Prostate gland (tissue), 2 donors: ENCODE measurements at regions not wholly inside any gene's neighbourhood (a gene's known extent, or its start where the extent isn't known, plus 50 kb on each side); places are given as distances from the start of the nearest gene placed in this dataset.

Experiments
- DNase-seq: peaks from one replicate; pipeline ENCODE4 v3.0.0-alpha.2; 2019; ENCODE audit warnings: low spot score
- H3K27ac ChIP-seq, 2 donors: fragments of 200-600 bp; sonication (generic); 2 replicates each; pipeline ENCODE4 v1.5.1; 2017 to 2019
- H3K27me3 ChIP-seq: fragments of 200-600 bp; sonication (generic); replicated peaks from 2 replicates; pipeline ENCODE4 v1.5.1; 2019; ENCODE audit not compliant: insufficient read depth
- H3K36me3 ChIP-seq, 2 donors: fragments of 200-600 bp; sonication (generic); 1 replicate in 1 of 2; 2 replicates in 1 of 2; pipeline versions ENCODE4 v1.5.1 to v1.8.1; 2017 to 2019
- H3K4me1 ChIP-seq: fragments of 200-600 bp; sonication (generic); replicated peaks from 2 replicates; pipeline ENCODE4 v1.5.1; 2019
- H3K4me3 ChIP-seq, 2 donors: fragments of 200-600 bp; sonication (generic); 2 replicates each; pipeline ENCODE4 v1.5.1; 2017 to 2019
- H3K9me3 ChIP-seq: fragments of 200-600 bp; sonication (generic); 2 replicates; pipeline ENCODE4 v1.5.1; 2017
- CTCF ChIP-seq, 4 experiments: fragments of 200-600 bp in 2 of 4; fragments of 450-650 bp in 2 of 4; sonication (generic) in 2 of 4; IDR thresholded peaks; 1 replicate in 3 of 4; 2 replicates in 1 of 4; pipeline ENCODE4 v1.5.1; 2016 to 2019; ENCODE audit warnings: antibody characterized with exemption in 4 of 4, mild to moderate bottlenecking in 2 of 4, moderate library complexity in 2 of 4
- POLR2A ChIP-seq: fragments of 450-650 bp; IDR thresholded peaks from one replicate; pipeline ENCODE4 v1.6.1; 2016; ENCODE audit warnings: antibody characterized with exemption, mild to moderate bottlenecking
- POLR2AphosphoS5 ChIP-seq: sonication (generic); formaldehyde crosslinking; IDR thresholded peaks from one replicate; pipeline ENCODE4 v1.6.1; 2017; ENCODE audit warnings: antibody characterized with exemption
- WGBS: methylation state at CpG from one replicate; pipeline ENCODE4 v1.1.5; 2018; 5-methylcytosine and 5-hydroxymethylcytosine counted together
- intact Hi-C: fragments of 100-400 bp; cut with DNase I; formaldehyde crosslinking; loops from one replicate; pipeline ENCODE4 v1.14.2; 2022

- Histone ChIP-seq H3K36me3 (no peaks in the 10 kb centered on the region), H3K27me3 (no peaks in the 10 kb centered on the region), H3K4me1 (no peaks in the 10 kb centered on the region), H3K9me3 (no peaks in the 10 kb centered on the region), H3K27ac (no peak overlapping the region), H3K4me3 (no peak overlapping the region)
- 67% methylated on average over 6 of the region's 6 CpGs for WGBS
- no peak for DNase-seq
- TF ChIP-seq CTCF (IDR thresholded peaks at IDR 0.05) (no peak), POLR2A (no peak), POLR2AphosphoS5 (no peak)
- intact Hi-C loops, result no loop called here
These were observed 89.7 kb upstream of the KCNA4 start for GRCh38 chr11:30106222-30107181.

- TF ChIP-seq CTCF (IDR thresholded peaks at IDR 0.05), result no peak
- TF ChIP-seq POLR2A, result no peak
- no peak for TF ChIP-seq POLR2AphosphoS5
- Histone ChIP-seq H3K36me3 (no peaks in the 10 kb centered on the region), H3K4me3 (no peak overlapping the region), H3K9me3 (no peaks in the 10 kb centered on the region), H3K4me1 (no peaks in the 10 kb centered on the region), H3K27me3 (no peaks in the 10 kb centered on the region), H3K27ac (no peak overlapping the region)
- 70% methylated on average over 2 of the region's 2 CpGs for WGBS
- intact Hi-C loops, result no loop called here
- no peak for DNase-seq
These were observed 91.1 kb upstream of the KCNA4 start for GRCh38 chr11:30107899-30108298.

DNA sequence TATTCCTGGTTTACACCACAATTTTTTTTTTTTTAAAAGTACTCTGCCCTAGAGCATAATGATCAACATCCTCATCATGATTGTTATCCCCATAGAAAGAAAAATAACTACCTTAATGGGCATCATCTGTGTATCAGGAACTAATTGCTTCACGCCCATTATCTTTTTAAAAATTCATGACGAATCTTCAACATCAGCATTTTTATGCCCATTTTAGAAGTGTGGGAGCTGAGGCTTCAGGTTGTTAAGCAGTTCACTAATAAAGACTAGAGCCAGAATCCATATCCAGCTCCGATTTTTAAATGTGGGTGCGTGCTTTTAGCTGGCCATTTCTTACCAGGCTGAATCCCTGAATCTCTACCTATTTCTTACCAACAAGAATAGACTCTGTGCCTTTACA lies 92.9 kb upstream of the KCNA4 start:
- no peaks in the 10 kb centered on the region for H3K9me3 ChIP-seq
- TF ChIP-seq POLR2A, result no peak
- TF ChIP-seq POLR2AphosphoS5, result no peak
- TF ChIP-seq CTCF (IDR thresholded peaks at IDR 0.05), result no peak
- DNase-seq, result no peak
- no peaks in the 10 kb centered on the region for H3K4me1 ChIP-seq
- H3K4me3 ChIP-seq, result no peak overlapping the region
- no peaks in the 10 kb centered on the region for H3K36me3 ChIP-seq
- intact Hi-C loops, result no loop called here
- WGBS, result 95% methylated on average over 4 of the region's 4 CpGs
- H3K27ac ChIP-seq, result no peak overlapping the region
- no peaks in the 10 kb centered on the region for H3K27me3 ChIP-seq

DNA sequence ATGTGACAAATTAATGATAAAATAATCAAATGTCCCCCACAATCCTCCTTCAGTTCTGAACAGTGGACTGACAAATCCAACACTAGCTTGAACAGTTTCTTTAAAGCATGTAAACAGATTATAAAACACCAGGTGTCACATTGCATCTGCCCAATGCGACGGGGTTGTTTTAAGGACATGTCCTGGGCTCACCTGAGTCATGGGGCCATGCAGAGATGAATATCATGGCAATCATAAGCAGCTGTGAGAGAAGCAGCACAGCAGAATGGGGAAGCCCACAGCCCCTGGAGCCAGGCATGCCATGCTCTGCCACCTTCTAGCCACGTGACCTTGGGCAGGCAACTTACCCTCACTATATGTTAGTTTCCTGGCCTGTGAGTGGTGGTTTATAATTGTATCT lies 93.9 kb upstream of the KCNA4 start:
- 36% methylated on average over 3 of the region's 3 CpGs for WGBS
- Histone ChIP-seq H3K4me1 (no peaks in the 10 kb centered on the region), H3K27me3 (no peaks in the 10 kb centered on the region), H3K4me3 (no peak overlapping the region), H3K27ac (no peak overlapping the region), H3K36me3 (no peaks in the 10 kb centered on the region), H3K9me3 (no peaks in the 10 kb centered on the region)
- intact Hi-C loops, result no loop called here
- no peak for DNase-seq
- TF ChIP-seq CTCF (IDR thresholded peaks at IDR 0.05) (no peak), POLR2AphosphoS5 (no peak), POLR2A (no peak)

DNA sequence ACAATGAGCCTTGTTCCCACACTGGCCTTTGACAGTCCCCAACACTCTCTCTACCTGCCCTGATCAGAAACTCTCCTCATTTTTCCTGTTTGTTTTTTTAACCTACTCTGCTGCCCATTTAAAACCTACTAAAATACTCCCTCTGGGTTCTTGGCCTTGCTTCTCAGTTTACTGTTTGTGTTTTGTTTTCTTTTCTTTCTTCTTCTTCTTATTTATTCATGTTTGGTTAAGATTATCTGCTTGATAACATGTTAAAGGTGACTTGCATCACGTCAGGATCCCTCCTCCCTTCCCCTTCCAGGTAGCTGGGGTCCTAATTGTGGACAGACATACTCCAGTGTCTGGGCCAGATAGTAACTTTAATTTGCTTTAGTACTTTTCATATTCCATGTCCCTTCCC lies 95.0 kb upstream of the KCNA4 start:
- DNase-seq, result no peak
- Histone ChIP-seq H3K4me1 (no peaks in the 10 kb centered on the region), H3K27ac (no peak overlapping the region), H3K27me3 (no peaks in the 10 kb centered on the region), H3K9me3 (no peaks in the 10 kb centered on the region), H3K4me3 (no peak overlapping the region), H3K36me3 (no peaks in the 10 kb centered on the region)
- intact Hi-C loops, result no loop called here
- WGBS, result 37% methylated on average over 1 of the region's 1 CpG
- TF ChIP-seq POLR2AphosphoS5 (no peak), POLR2A (no peak), CTCF (IDR thresholded peaks at IDR 0.05) (no peak)
